KOPT-K1 (cell line): ENCODE measurements at regions not wholly inside any gene's neighbourhood (a gene's known extent, or its start where the extent isn't known, plus 50 kb on each side); places are given as distances from the start of the nearest gene placed in this dataset.

ENCODE experiments used
- H3K27ac ChIP-seq: fragments of 200-600 bp; sonication (generic); 2 replicates; pipeline ENCODE4 v1.5.1; 2016; ENCODE audit warnings: antibody characterized with exemption, mild to moderate bottlenecking, low read depth, low read length; ENCODE audit not compliant: poor library complexity, severe bottlenecking
- H3K36me3 ChIP-seq: fragments of 200-600 bp; sonication (generic); 2 replicates; pipeline ENCODE4 v1.5.1; 2017; ENCODE audit warnings: antibody characterized with exemption, mild to moderate bottlenecking, low read length, moderate library complexity; ENCODE audit not compliant: insufficient read depth
- H3K9me3 ChIP-seq: fragments of 200-600 bp; sonication (generic); 2 replicates; pipeline ENCODE4 v1.5.1; 2017; ENCODE audit warnings: antibody characterized with exemption, low read length, mild to moderate bottlenecking; ENCODE audit not compliant: insufficient read depth, poor library complexity, severe bottlenecking

- Histone ChIP-seq H3K36me3 (no peaks in the 10 kb centered on the region), H3K27ac (no peak overlapping the region), H3K9me3 (no peaks in the 10 kb centered on the region)
These were observed 510.3 kb upstream of the CLINT1 start for GRCh38 chr5:158369241-158369640.

GRCh38 chr5:158368686-158369085 is 509.7 kb upstream of the CLINT1 start:
- no peaks in the 10 kb centered on the region for H3K9me3 ChIP-seq
- no peak overlapping the region for H3K27ac ChIP-seq
- no peaks in the 10 kb centered on the region for H3K36me3 ChIP-seq

DNA sequence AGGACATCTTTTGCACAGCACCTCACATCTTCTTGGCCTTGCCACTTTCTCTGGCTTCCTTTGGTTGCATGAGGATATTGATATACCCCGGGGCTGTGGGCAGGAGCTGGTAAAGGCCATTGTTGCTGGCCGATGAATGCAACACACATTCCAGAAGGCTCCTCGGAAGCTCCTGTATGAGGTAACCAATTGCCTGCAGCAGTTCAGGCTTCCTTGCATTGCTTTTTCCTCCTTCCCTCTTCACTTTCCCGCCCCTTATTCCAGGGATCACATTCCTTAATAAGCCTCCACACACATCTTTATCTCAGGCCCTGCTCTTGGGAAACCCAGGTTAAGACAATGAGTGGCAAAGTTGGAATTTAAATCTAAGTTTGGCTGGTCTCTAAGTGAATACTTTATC is 505.4 kb upstream of the CLINT1 start:
- Histone ChIP-seq H3K9me3 (no peaks in the 10 kb centered on the region), H3K36me3 (no peaks in the 10 kb centered on the region), H3K27ac (no peak overlapping the region)

DNA sequence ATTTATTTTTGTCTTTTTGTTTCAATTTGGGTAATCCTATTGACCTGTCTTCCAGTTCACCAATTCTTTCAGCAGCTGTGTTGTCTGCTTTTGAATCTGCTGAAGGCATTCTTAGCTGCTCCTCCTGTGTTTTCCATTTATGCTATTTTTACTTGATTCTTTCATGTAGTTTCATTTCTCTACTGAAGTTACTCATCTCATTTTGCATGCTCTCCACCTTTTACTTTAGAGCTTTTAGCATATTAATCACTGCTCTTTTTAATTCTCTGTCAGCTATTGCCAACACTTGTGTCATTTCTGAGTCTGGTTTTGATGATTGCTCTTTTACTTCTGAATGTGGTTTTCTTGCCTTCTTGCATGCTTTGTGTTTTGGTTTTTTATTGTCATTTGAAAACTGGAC is 496.0 kb upstream of the CLINT1 start:
- peaks cover 4% of the 10 kb centered on the region for H3K9me3 ChIP-seq
- no peak overlapping the region for H3K27ac ChIP-seq

DNA sequence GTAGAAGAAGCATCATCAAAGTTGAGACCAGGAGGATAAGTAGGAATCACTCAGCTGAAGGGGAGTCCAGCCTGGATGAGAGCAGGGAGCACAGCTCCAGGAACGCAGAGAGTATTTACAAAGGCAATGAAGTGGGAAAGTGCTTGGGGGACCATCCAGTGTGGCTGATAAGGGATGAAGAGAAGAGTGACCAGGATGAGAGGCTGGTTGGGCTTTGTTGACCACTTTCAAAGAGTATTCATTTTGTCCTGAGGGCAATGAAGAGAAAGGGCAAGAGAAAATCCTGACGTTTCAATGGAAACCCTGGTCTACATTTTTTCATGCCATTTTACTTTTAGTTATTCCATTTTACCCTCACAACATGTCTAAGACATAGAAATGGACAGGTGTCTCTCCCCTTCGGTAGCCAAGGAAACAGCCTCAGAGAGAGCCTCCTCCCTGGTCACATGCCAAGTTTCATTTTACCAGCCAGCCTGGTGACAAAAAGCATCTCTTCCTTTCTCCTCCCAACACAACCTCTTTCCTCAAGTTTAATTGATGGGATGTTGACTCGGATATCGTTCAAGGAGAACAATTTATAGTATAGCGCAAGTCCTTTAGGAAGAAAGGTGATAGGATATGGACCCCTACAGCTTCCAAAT is 492.7 kb upstream of the CLINT1 start:
- Histone ChIP-seq H3K27ac (no peak overlapping the region), H3K36me3 (no peaks in the 10 kb centered on the region), H3K9me3 (peaks cover 4% of the 10 kb centered on the region)

More for the DNA sequence above, 496.0 kb upstream of the CLINT1 start:
- no peaks in the 10 kb centered on the region for H3K36me3 ChIP-seq

GRCh38 chr5:158349987-158350386 is 491.0 kb upstream of the CLINT1 start:
- Histone ChIP-seq H3K9me3 (peaks cover 4% of the 10 kb centered on the region), H3K36me3 (no peaks in the 10 kb centered on the region), H3K27ac (no peak overlapping the region)

DNA sequence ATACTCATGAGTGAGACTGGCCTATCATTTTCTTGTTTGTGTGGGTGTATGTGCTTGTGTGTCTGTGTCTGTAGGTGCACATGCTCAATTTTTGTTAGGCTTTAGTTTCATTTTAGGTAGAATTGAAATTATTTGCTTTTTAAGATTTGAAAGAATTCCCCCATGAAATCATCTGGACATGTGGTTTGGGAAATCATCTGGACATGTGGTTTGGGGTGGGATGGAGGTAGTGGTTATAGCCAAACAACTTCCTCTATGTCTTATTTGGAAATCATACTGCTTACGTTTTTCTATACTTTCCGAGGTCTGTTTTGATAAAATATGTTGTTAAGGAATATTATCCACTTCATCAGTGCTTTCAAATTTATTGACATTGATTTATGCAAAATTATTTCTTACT is 485.4 kb upstream of the CLINT1 start:
- Histone ChIP-seq H3K36me3 (no peaks in the 10 kb centered on the region), H3K27ac (no peak overlapping the region), H3K9me3 (no peaks in the 10 kb centered on the region)

GRCh38 chr5:158340608-158341007 is 481.7 kb upstream of the CLINT1 start:
- no peaks in the 10 kb centered on the region for H3K9me3 ChIP-seq
- H3K36me3 ChIP-seq: no peaks in the 10 kb centered on the region
- no peak overlapping the region for H3K27ac ChIP-seq

DNA sequence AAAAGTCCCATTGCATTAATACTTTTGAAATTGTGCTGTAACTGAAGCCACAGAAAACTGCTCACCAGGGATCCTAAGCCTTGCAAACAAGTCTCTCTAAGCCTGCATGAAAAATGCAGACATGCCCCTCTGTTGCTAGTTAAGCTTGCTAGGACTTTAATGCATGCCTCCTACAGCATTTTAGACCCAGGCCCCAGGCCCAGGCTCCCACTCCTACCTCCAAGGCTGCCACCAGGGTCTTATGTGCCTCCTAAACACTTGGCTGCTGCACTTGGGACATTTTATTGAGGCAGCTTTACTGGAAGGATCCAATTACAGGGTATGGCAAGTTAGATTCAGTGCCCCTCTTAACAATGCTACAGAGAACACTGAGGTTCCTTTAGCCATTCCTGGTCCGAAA is 467.3 kb upstream of the CLINT1 start:
- Histone ChIP-seq H3K9me3 (peaks cover 6% of the 10 kb centered on the region), H3K36me3 (no peaks in the 10 kb centered on the region), H3K27ac (no peak overlapping the region)

- Histone ChIP-seq H3K27ac (no peak overlapping the region), H3K36me3 (no peaks in the 10 kb centered on the region)
These were observed 465.3 kb upstream of the CLINT1 start for GRCh38 chr5:158324236-158324635.

DNA sequence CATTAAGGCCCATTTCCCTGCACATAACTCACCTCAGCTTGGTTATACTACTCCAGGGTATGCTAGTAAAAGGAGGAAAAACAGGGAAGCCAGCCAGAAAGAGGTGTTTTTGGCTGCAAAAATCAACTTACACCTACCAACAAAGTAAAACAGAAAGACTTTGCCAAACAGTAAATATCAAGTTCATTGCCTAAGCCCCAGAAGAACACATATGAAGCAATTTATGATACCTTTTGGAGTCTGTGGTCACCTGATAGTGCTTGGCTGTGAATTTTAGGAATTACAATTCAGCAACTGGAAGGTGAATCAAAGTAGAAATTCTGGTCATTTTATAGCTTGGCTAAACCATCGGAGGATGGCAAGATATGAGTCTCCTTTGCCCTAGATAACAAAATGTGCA is 463.7 kb upstream of the CLINT1 start:
- Histone ChIP-seq H3K9me3 (no peaks in the 10 kb centered on the region), H3K27ac (no peak overlapping the region), H3K36me3 (no peaks in the 10 kb centered on the region)

More at GRCh38 chr5:158324236-158324635, 465.3 kb upstream of the CLINT1 start:
- H3K9me3 ChIP-seq: no peaks in the 10 kb centered on the region

- Histone ChIP-seq H3K36me3 (no peaks in the 10 kb centered on the region), H3K9me3 (no peaks in the 10 kb centered on the region), H3K27ac (no peak overlapping the region)
These were observed 462.0 kb upstream of the CLINT1 start for GRCh38 chr5:158320934-158321333.

GRCh38 chr5:158320178-158320674 is 461.3 kb upstream of the CLINT1 start:
- Histone ChIP-seq H3K9me3 (no peaks in the 10 kb centered on the region), H3K36me3 (no peaks in the 10 kb centered on the region), H3K27ac (no peak overlapping the region)

- Histone ChIP-seq H3K36me3 (no peaks in the 10 kb centered on the region), H3K9me3 (no peaks in the 10 kb centered on the region)
These were observed 458.6 kb upstream of the CLINT1 start for GRCh38 chr5:158317507-158317906.

GRCh38 chr5:158313733-158314464 is 455.0 kb upstream of the CLINT1 start:
- H3K36me3 ChIP-seq: no peaks in the 10 kb centered on the region
- H3K27ac ChIP-seq: no peak overlapping the region
- no peaks in the 10 kb centered on the region for H3K9me3 ChIP-seq

More at GRCh38 chr5:158317507-158317906, 458.6 kb upstream of the CLINT1 start:
- no peak overlapping the region for H3K27ac ChIP-seq
